ENCODE measurements at regions not wholly inside any gene's neighbourhood (a gene's known extent, or its start where the extent isn't known, plus 50 kb on each side); places are given as distances from the start of the nearest gene placed in this dataset.
A peak's percentile ranks its signal among the peaks of the same experiment; 100 is the strongest.
"Not testable (repeated sequence)": the region's sequence is repeated elsewhere in the genome, so short reads cannot be mapped to it uniquely, and the experiment has no call there.

GRCh38 chr10:45175520-45176118 lies 139.8 kb downstream of the OR13A1 start (continued):
- peak; percentile 21 to 77; a peak in 1 of 4 replicates for TF ChIP-seq TEAD1 (CRISPR knock-in tag; IDR thresholded peaks at IDR 0.05)
- 0 out of 2 replicates have a peak, but pooled peaks have one; percentile 6 for TF ChIP-seq ATF3 (IDR thresholded peaks at IDR 0.05)
- TF ChIP-seq ATF3 (CRISPR knock-in tag; conservative IDR thresholded peaks at IDR 0.05); ATF1 (CRISPR knock-in tag; IDR thresholded peaks at IDR 0.05); FOXM1 (CRISPR knock-in tag; IDR thresholded peaks at IDR 0.05; ENCODE audit: low read depth): not testable (repeated sequence)
- peak; percentile 70; the same call in 1 of the 2 replicates for TF ChIP-seq ZBTB17 (CRISPR knock-in tag; IDR thresholded peaks at IDR 0.05)
- TF ChIP-seq ARNT (IDR thresholded peaks at IDR 0.05) = peak in 1 of 2 experiments; percentile 43; a peak in 1 of 4 replicates
- 0 out of 4 replicates have a peak, but pooled peaks of 1 of the 2 experiments have one; percentile 29 for TF ChIP-seq ZMIZ1 (IDR thresholded peaks at IDR 0.05; ENCODE audit: low read depth in 2 of 2, low read length in 2 of 2)
- TF ChIP-seq MTA3 (IDR thresholded peaks at IDR 0.05; ENCODE audit: borderline replicate concordance) = 0 out of 2 replicates have a peak, but pooled peaks have one; percentile 52
- TF ChIP-seq MEIS2 (IDR thresholded peaks at IDR 0.05; ENCODE audit: partially characterized antibody) = peak; percentile 60
- peak; percentile 55 for TF ChIP-seq ATF1 (tag; IDR thresholded peaks at IDR 0.05)
- 0 out of 2 replicates have a peak, but pooled peaks have one; percentile 44 for TF ChIP-seq ATF4 (CRISPR knock-in tag; IDR thresholded peaks at IDR 0.05)
- TF ChIP-seq SMARCE1 (IDR thresholded peaks at IDR 0.05) = peak; percentile 74
- peak; percentile 51; the same call in 1 of the 2 replicates for TF ChIP-seq SMAD3 (CRISPR knock-in tag; conservative IDR thresholded peaks at IDR 0.05)
- 0 out of 2 replicates have a peak, but pooled peaks have one; percentile 39 for TF ChIP-seq POLR2AphosphoS5 (IDR thresholded peaks at IDR 0.05; ENCODE audit: control insufficient read depth, insufficient read depth, low read depth, low read length)
- peak; percentile 84; the same call in 1 of the 2 replicates for TF ChIP-seq ZNF395 (CRISPR knock-in tag; IDR thresholded peaks at IDR 0.05)
- peak; percentile 73; the same call in 1 of the 2 replicates for TF ChIP-seq CC2D1A (IDR thresholded peaks at IDR 0.05)
- TF ChIP-seq CBFA2T2 (conservative IDR thresholded peaks at IDR 0.05) = peak; percentile 90
- peak; percentile 51; the same call in 1 of the 2 replicates for TF ChIP-seq FOXM1 (IDR thresholded peaks at IDR 0.05; ENCODE audit: low read depth)
- TF ChIP-seq MAFF (IDR thresholded peaks at IDR 0.05; ENCODE audit: low read length) = 0 out of 2 replicates have a peak, but pooled peaks have one; percentile 1
- TF ChIP-seq TCF3 (CRISPR knock-in tag; IDR thresholded peaks at IDR 0.05) = peak; percentile 69
- TF ChIP-seq BRD9 (IDR thresholded peaks at IDR 0.05; ENCODE audit: low read depth, partially characterized antibody) = peak; percentile 46
- 0 out of 2 replicates have a peak, but pooled peaks have one; percentile 57 for TF ChIP-seq HEY1 (CRISPR knock-in tag; IDR thresholded peaks at IDR 0.05; ENCODE audit: borderline replicate concordance)

All from K562 (cell line).